ENCODE measurements at regions not wholly inside any gene's neighbourhood (a gene's known extent, or its start where the extent isn't known, plus 50 kb on each side); places are given as distances from the start of the nearest gene placed in this dataset.
A peak's percentile ranks its signal among the peaks of the same experiment; 100 is the strongest.
"Not testable (repeated sequence)": the region's sequence is repeated elsewhere in the genome, so short reads cannot be mapped to it uniquely, and the experiment has no call there.

GRCh38 chr6:122130026-122130348 lies 269.5 kb upstream of the HSF2 start:
- DNase-seq = no peak

GRCh38 chr6:122130518-122130917 lies 268.9 kb upstream of the HSF2 start:
- no peak for DNase-seq

DNA sequence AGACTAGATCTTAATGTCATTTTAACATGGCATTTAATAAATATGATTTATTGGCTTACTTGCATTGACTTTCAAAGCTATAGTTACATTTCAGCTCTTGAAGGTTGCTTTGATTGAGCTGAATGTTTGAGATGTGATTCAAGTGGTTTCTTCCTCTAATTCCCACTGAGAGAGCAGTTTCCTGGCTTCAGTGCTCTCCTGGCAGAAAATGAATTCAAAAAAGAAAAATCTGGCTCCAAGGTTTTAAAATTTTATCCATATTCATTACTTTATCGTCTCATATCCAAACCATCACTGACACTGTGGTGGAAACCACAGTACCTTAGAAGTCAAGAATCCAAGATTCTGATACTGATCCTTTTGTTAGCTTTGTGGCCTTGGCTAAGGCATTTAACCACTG lies 263.1 kb upstream of the HSF2 start:
- DNase-seq = no peak

DNA sequence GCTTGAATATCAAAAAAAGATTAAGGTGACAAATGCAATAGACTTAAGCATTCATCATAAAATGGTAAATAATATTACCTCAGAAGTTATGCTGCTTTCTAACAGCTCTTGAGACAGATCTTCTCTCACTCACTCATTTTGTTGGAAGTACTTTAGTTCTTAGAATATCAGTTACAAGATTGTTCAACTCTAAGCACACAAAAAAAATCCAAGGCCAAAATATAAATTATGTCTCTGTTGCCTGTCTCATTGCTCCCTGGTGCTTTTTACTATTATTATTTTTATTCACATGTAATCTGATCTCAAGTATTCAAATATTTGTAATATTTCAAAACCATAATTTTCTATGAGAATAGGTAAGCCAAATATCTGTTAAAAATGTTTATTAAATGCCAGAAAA lies 259.4 kb upstream of the HSF2 start:
- no peak for DNase-seq

GRCh38 chr6:122141246-122141645 lies 258.2 kb upstream of the HSF2 start:
- no peak for DNase-seq

- DNase-seq = no peak
These were observed 255.4 kb upstream of the HSF2 start for GRCh38 chr6:122143813-122144601.

GRCh38 chr6:122145246-122145645 lies 254.2 kb upstream of the HSF2 start:
- DNase-seq = no peak

DNA sequence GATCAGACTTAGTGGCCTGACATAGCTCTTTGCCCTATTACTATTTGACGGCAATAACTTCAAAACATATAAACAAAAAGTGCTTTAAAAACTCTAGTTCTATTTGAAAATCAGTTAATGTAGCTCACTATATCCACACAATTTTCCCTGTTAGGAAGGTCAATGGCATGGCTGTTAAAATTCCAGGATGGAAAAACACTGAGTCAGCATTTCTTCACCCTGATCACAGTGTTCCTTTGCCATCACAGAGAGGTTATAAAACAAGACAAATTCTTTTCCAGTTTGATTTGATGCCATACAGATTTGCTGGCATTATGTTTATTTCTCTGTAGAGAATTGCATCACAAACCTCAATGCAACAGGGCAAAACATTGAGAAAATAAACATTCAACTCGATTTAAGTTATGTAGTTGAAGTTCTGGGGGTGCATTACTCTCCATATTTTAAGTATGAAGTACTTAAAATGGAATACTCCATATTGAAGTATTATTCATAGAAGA lies 253.7 kb upstream of the HSF2 start:
- no peak for DNase-seq

- DNase-seq = no peak
These were observed 252.2 kb upstream of the HSF2 start for GRCh38 chr6:122147291-122147690.

DNA sequence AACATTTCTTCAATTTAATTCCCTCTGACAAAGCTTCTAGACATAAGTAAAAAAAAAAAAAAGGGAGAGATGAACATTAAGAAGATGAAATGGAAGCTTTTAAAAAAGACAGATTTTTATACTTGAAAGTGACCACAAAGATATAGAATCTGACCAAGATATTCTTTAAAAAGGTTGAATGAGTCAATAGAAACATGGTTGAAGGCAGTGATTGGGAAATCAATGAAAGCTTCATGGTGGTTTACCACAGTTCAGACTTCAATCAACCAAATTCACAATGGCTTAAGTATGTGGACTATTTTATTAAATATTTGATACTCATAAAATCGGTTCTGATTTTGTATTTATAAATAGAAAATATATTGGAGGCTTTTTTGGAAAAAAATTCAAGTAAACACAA lies 248.4 kb upstream of the HSF2 start:
- no peak for DNase-seq

GRCh38 chr6:122151763-122152162 lies 247.7 kb upstream of the HSF2 start:
- DNase-seq = no peak

DNA sequence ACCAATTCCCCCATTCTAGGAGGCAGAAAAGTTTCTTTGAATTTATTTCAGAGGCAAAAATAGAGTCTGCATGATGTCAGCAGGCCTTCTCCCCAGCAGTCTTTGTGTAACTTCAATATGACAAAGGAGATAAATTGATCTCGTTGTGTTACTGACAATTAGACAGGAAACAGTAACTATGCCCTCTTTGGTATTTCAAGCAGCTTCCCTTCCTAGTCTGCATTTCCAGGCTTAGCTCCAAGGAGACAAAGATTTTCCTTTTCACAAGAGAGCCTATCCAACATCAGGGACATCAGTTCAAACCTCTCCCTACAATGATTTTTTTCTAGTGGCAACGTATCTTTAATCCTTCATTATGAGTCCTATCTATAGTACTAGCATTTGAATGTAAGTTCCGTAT lies 245.9 kb upstream of the HSF2 start:
- DNase-seq = no peak

DNA sequence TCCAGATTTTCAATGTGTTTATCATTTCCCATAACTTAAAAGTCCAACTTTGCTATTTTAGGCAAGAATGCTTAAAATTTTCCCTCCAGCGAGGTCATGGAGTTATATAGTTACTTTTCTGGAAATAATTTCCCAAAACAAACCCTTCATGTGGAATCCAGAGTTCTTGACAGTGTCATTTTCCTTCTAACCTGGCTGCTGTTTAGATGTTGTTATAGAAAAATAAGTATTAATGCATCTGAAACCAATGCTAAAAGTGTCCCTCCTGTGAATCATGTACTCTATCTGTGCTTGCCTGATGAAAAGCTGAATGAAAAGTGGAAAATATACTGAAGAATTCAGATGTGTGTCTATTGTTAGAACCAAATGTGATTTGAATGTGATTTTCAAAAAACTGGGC lies 245.3 kb upstream of the HSF2 start:
- no peak for DNase-seq

DNA sequence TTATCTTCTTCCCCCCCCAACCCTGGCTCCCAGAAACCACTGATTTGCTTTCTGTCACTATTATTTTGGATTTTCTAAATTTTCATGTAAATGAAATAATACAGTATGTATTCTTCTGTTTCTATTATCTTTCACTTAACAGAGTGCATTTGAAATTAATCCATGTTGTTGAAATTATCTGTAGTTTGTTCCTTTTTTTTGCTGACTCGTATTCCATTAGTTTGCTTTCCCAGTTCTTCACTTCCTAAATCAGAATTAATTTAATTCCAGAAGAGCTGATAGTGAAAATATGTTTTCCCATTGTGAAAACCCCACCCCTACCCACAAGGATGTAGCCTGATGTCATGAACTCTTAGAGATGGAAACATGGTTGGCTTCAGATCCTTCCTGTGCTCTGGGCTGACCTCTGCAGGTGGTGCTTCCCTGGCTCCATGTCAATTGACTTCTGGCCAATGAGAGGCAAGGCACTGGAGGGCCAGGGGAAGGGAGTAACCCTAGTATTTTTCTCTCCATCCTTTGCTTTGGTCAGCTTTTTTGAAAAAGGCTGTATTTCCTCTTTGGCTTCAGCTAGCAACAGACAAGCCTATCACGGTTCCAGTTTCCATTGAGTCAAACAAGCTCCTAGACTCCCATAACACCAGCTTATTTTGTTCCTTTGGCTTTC lies 244.4 kb upstream of the HSF2 start:
- no peak for DNase-seq

- DNase-seq = no peak
These were observed 238.3 kb upstream of the HSF2 start for GRCh38 chr6:122161136-122161535.

DNA sequence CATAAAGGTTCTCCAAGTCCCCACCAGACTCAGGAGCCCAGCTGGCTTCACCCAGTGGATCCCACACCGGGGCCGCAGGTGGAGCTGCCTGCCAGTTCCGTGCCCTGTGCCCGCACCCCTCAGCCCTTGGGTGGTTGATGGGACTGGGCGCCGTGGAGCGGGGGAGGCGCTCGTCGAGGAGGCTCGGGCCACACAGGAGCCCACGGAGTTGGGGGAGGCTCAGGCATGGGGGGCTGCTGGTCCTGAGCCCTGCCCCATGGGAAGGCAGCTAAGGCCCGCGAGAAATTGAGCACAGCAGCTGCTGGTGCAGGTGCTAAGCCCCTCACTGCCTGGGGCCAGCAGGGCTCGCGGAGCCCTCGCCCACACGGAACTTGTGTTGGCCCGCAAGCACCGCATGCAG lies 234.4 kb upstream of the HSF2 start:
- DNase-seq = no peak

- DNase-seq = no peak
These were observed 229.2 kb upstream of the HSF2 start for GRCh38 chr6:122170274-122170673.

- DNase-seq = no peak
These were observed 220.5 kb upstream of the HSF2 start for GRCh38 chr6:122178988-122179387.

GRCh38 chr6:122180132-122180531 lies 219.3 kb upstream of the HSF2 start:
- DNase-seq = peak; percentile 45

DNA sequence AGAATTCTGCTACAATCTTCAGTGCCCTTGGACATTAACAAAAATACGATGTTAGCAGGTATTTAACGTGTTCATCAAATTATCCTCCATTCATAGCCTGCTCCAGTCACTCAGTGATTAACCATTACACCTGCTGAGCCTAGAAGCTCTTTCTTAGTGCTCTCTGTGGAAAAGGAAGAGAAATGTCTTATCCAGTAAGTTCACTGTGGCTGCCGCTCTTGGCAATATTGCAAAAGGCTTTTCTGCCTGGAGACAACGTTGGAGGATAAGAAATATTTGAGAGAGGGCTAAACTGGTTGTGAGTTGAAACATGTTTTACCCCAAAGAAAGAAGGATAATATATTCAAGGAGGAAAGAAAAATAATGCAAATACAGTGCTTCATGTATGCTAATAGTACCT lies 217.4 kb upstream of the HSF2 start:
- no peak for DNase-seq

GRCh38 chr6:122184401-122184827 lies 215.0 kb upstream of the HSF2 start:
- DNase-seq = peak; percentile 72

DNA sequence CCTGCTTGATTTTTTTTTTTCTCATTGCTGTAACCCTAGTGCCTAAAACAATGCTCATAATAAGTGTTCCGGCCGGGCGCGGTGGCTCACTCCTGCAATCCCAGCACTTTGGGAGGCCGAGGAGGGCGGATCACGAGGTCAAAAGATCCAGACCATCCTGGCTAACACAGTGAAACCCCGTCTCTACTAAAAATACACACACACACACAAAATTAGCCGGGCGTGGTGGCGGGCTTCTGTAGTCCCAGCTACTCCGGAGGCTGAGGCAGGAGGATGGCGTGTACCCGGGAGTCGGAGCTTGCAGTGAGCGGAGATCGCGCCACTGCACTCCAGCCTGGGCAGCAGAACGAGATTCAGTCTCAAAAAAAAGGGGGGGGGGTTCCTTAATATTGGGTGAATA lies 214.0 kb upstream of the HSF2 start:
- not testable (repeated sequence) for DNase-seq

DNA sequence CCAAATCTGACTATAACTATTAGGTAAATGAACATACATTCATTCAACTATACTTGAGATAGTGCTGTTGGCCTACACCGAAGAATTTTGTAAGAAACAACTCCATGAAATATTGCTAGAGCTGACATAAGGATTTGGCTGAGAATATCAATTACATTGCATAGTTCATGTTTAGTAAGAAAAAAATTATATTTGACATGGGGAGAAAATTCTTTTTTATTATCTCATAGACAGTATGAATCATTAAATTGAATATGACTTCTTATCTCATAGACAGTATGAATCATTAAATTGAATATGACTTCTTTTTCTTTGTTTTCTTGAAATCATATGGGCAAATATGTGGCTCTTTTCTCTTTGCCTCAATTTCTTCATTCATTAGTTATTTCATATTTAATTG lies 212.3 kb upstream of the HSF2 start:
- DNase-seq = no peak

- DNase-seq = no peak
These were observed 200.5 kb upstream of the HSF2 start for GRCh38 chr6:122198922-122199321.

DNA sequence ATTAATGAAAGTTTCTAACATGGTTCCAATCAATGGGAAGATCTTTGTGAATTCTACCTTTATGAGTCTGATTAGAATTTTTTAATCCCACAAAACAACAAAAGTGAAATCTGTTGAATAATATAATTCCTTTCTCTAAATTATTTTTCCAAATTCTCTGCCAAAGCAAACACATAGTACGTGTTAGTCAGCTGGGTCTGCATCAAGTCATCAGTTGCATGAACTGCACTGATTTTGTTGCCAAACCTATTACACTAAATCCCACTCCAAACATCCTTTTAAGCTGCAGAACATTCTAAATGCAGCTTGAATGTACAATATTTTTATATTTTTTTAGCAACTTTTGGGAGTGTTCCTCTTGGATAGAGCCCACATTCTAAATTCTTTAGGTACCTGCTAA lies 199.0 kb upstream of the HSF2 start:
- DNase-seq = peak; percentile 37

Data from eye (tissue), 1 donor.